Fibroblast of lung (primary cell): ENCODE measurements at regions not wholly inside any gene's neighbourhood (a gene's known extent, or its start where the extent isn't known, plus 50 kb on each side); places are given as distances from the start of the nearest gene placed in this dataset.

Source experiments
- EZH2 ChIP-seq: IDR thresholded peaks from 2 replicates; pipeline ENCODE4 v1.5.1; 2012; ENCODE audit warnings: low read length, control low read depth, mild to moderate bottlenecking; ENCODE audit errors: missing control alignments
- TF ChIP-seq, protein P1 (sequence below), 2 donors: IDR thresholded peaks in 1 of 2; conservative IDR thresholded peaks in 1 of 2; 1 replicate in 1 of 2; 2 replicates in 1 of 2; pipeline ENCODE4 v1.5.1; 2011 to 2012; ENCODE audit warnings: low read length in 2 of 2, control low read depth in 1 of 2, inconsistent platforms in 1 of 2, low read depth in 1 of 2, mild to moderate bottlenecking in 1 of 2

- no peak for TF ChIP-seq EZH2
- TF ChIP-seq, protein P1, sequence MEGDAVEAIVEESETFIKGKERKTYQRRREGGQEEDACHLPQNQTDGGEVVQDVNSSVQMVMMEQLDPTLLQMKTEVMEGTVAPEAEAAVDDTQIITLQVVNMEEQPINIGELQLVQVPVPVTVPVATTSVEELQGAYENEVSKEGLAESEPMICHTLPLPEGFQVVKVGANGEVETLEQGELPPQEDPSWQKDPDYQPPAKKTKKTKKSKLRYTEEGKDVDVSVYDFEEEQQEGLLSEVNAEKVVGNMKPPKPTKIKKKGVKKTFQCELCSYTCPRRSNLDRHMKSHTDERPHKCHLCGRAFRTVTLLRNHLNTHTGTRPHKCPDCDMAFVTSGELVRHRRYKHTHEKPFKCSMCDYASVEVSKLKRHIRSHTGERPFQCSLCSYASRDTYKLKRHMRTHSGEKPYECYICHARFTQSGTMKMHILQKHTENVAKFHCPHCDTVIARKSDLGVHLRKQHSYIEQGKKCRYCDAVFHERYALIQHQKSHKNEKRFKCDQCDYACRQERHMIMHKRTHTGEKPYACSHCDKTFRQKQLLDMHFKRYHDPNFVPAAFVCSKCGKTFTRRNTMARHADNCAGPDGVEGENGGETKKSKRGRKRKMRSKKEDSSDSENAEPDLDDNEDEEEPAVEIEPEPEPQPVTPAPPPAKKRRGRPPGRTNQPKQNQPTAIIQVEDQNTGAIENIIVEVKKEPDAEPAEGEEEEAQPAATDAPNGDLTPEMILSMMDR (conservative IDR thresholded peaks at IDR 0.05 in 1 of 2, IDR thresholded peaks at IDR 0.05 in 1 of 2; ENCODE audit: low read depth in 1 of 2, low read length in 2 of 2) = no peak
These were observed 295.8 kb upstream of the MTPN start for GRCh38 chr7:136272934-136273333.
